ENCODE measurements at regions not wholly inside any gene's neighbourhood (a gene's known extent, or its start where the extent isn't known, plus 50 kb on each side); places are given as distances from the start of the nearest gene placed in this dataset.
"Not testable (repeated sequence)": the region's sequence is repeated elsewhere in the genome, so short reads cannot be mapped to it uniquely, and the experiment has no call there.

GRCh38 chr6:130494729-130495128 lies 128.9 kb downstream of the TMEM200A start:
- no peak for DNase-seq

GRCh38 chr6:130500693-130501092 lies 134.9 kb downstream of the TMEM200A start:
- DNase-seq: no peak

- no peak for DNase-seq
These were observed 137.3 kb downstream of the TMEM200A start for GRCh38 chr6:130503146-130503545.

- DNase-seq: no peak
These were observed 140.2 kb downstream of the TMEM200A start for GRCh38 chr6:130505808-130506598.

GRCh38 chr6:130507005-130507665 lies 141.3 kb downstream of the TMEM200A start:
- not testable (repeated sequence) for DNase-seq

GRCh38 chr6:130507666-130508028 lies 141.8 kb downstream of the TMEM200A start:
- no peak for DNase-seq

GRCh38 chr6:130513770-130514169 lies 148.0 kb downstream of the TMEM200A start:
- DNase-seq: no peak

- DNase-seq: no peak
These were observed 148.9 kb downstream of the TMEM200A start for GRCh38 chr6:130514712-130515111.

- DNase-seq: no peak
These were observed 149.5 kb downstream of the TMEM200A start for GRCh38 chr6:130515306-130515705.

- no peak for DNase-seq
These were observed 150.8 kb downstream of the TMEM200A start for GRCh38 chr6:130516604-130517003.

- DNase-seq: peak in 11 of 56 donors; percentile 1 to 73 (median 37)
These were observed 151.7 kb downstream of the TMEM200A start for GRCh38 chr6:130517444-130517931.

- no peak for DNase-seq
These were observed 152.8 kb downstream of the TMEM200A start for GRCh38 chr6:130518588-130518987.

- DNase-seq: no peak
These were observed 154.4 kb downstream of the TMEM200A start for GRCh38 chr6:130520221-130520620.

- DNase-seq: no peak
These were observed 155.0 kb downstream of the TMEM200A start for GRCh38 chr6:130520801-130521200.

GRCh38 chr6:130524552-130524951 lies 158.7 kb downstream of the TMEM200A start:
- DNase-seq: no peak

- DNase-seq: peak in 14 of 56 donors; percentile 3 to 49 (median 12)
These were observed 159.6 kb downstream of the TMEM200A start for GRCh38 chr6:130525408-130525807.

- no peak for DNase-seq
These were observed 160.6 kb downstream of the TMEM200A start for GRCh38 chr6:130526466-130526865.

GRCh38 chr6:130527173-130527572 lies 161.4 kb downstream of the TMEM200A start:
- no peak for DNase-seq

GRCh38 chr6:130529569-130530149 lies 163.8 kb downstream of the TMEM200A start:
- DNase-seq: no peak

- no peak for DNase-seq
These were observed 168.8 kb downstream of the TMEM200A start for GRCh38 chr6:130534627-130535026.

- no peak for DNase-seq
These were observed 169.4 kb downstream of the TMEM200A start for GRCh38 chr6:130535242-130535641.

- DNase-seq: no peak
These were observed 171.6 kb downstream of the TMEM200A start for GRCh38 chr6:130537447-130537846.

Measured in nucleus accumbens (tissue), 56 donors.